Gastroesophageal sphincter (tissue), 3 donors: ENCODE measurements at regions not wholly inside any gene's neighbourhood (a gene's known extent, or its start where the extent isn't known, plus 50 kb on each side); places are given as distances from the start of the nearest gene placed in this dataset.

Experiments used
- CTCF ChIP-seq, 4 experiments: fragments of 200-600 bp in 2 of 4; fragments of 450-650 bp in 2 of 4; sonication (generic) in 1 of 4; IDR thresholded peaks; one replicate each; pipeline ENCODE4 v1.5.1; 2017 to 2019; ENCODE audit warnings: antibody characterized with exemption in 4 of 4, mild to moderate bottlenecking in 2 of 4, moderate library complexity in 2 of 4
- POLR2A ChIP-seq, 2 donors: fragments of 450-650 bp; IDR thresholded peaks; one replicate each; pipeline ENCODE4 v1.6.1; 2017; ENCODE audit warnings: antibody characterized with exemption in 2 of 2, mild to moderate bottlenecking in 2 of 2, moderate library complexity in 1 of 2

- TF ChIP-seq CTCF (IDR thresholded peaks at IDR 0.05): no peak
- TF ChIP-seq POLR2A (IDR thresholded peaks at IDR 0.05): no peak
These were observed 1477.2 kb upstream of the TENM3 start for GRCh38 chr4:180766045-180766444.
